Activated CD8-positive, alpha-beta memory T cell treated with anti-CD3 and anti-CD28 coated beads, Interleukin-2, amount 50 U/mL, for 24 hours (primary cell): ENCODE measurements at regions not wholly inside any gene's neighbourhood (a gene's known extent, or its start where the extent isn't known, plus 50 kb on each side); places are given as distances from the start of the nearest gene placed in this dataset.

Experiments used
- DNase-seq: peaks from one replicate; pipeline ENCODE4 v3.0.0-alpha.2; 2020; ENCODE audit errors: extremely low read depth

DNA sequence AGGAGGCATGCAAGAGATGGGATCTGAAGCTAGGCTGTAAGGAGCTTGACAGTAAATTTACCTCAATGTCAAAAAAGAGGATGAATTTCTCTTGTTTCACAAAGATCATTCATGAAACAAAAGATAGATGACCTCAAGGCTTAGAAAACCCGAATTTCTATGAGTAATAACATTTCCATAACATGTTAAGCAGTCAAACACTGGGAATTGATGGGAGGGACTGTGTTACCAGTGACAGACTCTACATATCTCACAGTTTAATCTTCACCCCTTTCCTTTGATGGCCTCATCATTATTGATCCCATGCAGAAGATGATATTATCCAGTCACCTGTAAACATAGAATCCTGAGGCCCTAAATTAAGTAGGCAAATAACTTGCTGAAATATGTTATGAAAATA lies 53.5 kb upstream of the VGLL3 start:
- DNase-seq, result no peak

DNA sequence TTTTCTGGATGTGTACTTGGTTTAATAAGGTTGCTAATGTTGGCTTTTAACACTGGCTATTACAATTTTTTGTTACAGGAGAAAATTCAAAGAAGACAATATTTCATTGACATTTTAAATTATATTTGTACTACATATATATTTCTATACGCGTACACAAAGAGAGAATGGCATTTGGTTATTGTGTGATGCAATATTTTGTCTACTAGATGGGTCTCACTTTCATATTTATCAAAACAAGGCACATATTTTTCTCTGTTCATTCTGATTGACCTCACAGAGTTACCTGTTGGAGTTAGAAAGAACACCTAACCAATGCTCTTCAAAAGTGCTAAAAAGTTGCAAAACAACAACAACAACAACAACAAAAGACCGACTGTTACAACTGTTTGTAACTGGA lies 50.2 kb upstream of the VGLL3 start:
- no peak for DNase-seq
